ENCODE measurements at regions not wholly inside any gene's neighbourhood (a gene's known extent, or its start where the extent isn't known, plus 50 kb on each side); places are given as distances from the start of the nearest gene placed in this dataset.
A peak's percentile ranks its signal among the peaks of the same experiment; 100 is the strongest.

DNA sequence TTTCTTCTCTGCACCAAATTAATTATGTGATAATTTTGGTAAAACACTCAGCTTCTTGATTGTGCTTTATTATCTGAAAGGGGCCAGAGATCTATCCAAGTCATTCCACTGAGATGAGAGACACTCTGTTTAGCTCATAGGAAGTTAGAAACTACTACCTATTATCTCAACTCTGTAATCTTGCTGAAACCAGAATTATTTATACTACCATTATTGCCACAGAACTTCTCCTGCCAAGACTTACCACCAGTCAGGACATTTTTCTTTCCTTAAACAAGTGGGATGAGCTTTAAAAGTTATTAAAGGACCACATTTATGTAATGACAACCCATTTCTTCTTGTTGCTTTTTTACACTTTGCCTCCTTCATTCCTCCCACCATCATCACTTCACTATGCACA lies 855.6 kb upstream of the PIK3C3 start:
- TF ChIP-seq, protein P1, sequence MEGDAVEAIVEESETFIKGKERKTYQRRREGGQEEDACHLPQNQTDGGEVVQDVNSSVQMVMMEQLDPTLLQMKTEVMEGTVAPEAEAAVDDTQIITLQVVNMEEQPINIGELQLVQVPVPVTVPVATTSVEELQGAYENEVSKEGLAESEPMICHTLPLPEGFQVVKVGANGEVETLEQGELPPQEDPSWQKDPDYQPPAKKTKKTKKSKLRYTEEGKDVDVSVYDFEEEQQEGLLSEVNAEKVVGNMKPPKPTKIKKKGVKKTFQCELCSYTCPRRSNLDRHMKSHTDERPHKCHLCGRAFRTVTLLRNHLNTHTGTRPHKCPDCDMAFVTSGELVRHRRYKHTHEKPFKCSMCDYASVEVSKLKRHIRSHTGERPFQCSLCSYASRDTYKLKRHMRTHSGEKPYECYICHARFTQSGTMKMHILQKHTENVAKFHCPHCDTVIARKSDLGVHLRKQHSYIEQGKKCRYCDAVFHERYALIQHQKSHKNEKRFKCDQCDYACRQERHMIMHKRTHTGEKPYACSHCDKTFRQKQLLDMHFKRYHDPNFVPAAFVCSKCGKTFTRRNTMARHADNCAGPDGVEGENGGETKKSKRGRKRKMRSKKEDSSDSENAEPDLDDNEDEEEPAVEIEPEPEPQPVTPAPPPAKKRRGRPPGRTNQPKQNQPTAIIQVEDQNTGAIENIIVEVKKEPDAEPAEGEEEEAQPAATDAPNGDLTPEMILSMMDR (IDR thresholded peaks at IDR 0.05; ENCODE audit: unreplicated experiment): no peak
- DNase-seq (ENCODE audit: unreplicated experiment): no peak
- ChIA-PET CTCF (interaction anchor here (0.6 kb wide), 1 partner anchor 664 kb away, joined by 4 read pairs; no protein-coding TSS in a partner anchor), POLR2A (no interaction called here)
- intact Hi-C loops (cut with micrococcal nuclease): loop anchor here (5.0 to 10.0 kb wide), 8 partner anchors 232 to 1257 kb away; no protein-coding TSS in a partner anchor
- Mint-ChIP-seq H3K27ac (ENCODE audit: low read depth, unreplicated experiment) (no peak overlapping the region), H3K9me3 (ENCODE audit: unreplicated experiment) (peaks cover 10% of the 10 kb centered on the region), H3K27me3 (ENCODE audit: insufficient read depth, unreplicated experiment) (no peaks in the 10 kb centered on the region), H3K4me3 (ENCODE audit: unreplicated experiment) (no peak overlapping the region), H3K36me3 (ENCODE audit: insufficient read depth, unreplicated experiment) (no peaks in the 10 kb centered on the region), H3K4me1 (ENCODE audit: insufficient read depth, unreplicated experiment) (peaks cover 14% of the 10 kb centered on the region)
- BruUV-seq (replicated peaks): no TSS peak

DNA sequence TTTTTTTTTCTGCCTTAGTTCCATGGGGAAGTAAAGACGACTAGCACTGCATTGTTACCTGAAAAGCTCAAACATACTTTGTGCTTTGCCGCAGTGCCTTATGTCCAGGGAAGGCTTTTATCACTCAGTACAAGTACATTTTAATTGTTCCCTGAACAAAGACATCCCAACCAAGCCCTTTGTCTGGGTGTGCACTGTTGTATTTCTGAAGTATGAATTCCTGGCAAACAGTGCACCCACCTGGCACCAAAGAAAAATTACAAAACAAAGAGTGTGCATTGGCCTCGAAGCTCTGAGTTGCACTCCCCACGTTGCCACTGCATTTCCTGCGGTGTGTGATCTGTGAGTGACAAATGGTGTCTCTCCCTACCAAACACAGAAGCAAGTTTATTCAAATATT lies 858.5 kb upstream of the PIK3C3 start:
- intact Hi-C loops (cut with micrococcal nuclease): loop anchor here (1.0 to 10.0 kb wide), 10 partner anchors 229 to 1254 kb away; no protein-coding TSS in a partner anchor
- ChIA-PET POLR2A (no interaction called here), CTCF (interaction anchor here (0.5 to 1.2 kb wide), 13 partner anchors 11 to 1536 kb away, joined by 3 to 5 read pairs (median 3); no protein-coding TSS in a partner anchor)
- Mint-ChIP-seq H3K27ac (ENCODE audit: low read depth, unreplicated experiment) (no peak overlapping the region), H3K9me3 (ENCODE audit: unreplicated experiment) (peaks cover 6% of the 10 kb centered on the region), H3K36me3 (ENCODE audit: insufficient read depth, unreplicated experiment) (no peaks in the 10 kb centered on the region), H3K27me3 (ENCODE audit: insufficient read depth, unreplicated experiment) (no peaks in the 10 kb centered on the region), H3K4me3 (ENCODE audit: unreplicated experiment) (no peak overlapping the region), H3K4me1 (ENCODE audit: insufficient read depth, unreplicated experiment) (peaks cover 14% of the 10 kb centered on the region)
- TF ChIP-seq, protein P1 (IDR thresholded peaks at IDR 0.05; ENCODE audit: unreplicated experiment): peak; percentile 60
- BruUV-seq (replicated peaks): no TSS peak
- peak; percentile 60 for DNase-seq (ENCODE audit: unreplicated experiment)

DNA sequence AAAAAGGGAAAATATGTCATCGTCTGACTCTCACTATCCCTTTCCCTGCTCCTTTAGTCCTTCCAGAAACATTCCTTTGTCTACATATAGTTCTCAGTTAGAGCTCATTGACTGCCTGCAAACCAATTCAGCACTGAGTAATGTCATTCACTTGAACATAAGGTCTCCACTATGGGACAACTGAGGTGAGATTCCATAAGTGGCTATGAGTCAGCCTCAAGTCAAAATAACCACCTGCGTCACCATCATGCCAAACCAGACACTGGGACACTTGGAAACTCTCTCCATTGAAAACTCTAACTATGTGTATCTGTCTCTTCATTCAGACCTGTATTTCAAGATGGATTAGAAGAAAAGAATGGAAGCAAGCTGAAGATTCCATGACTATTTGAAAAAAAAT lies 878.0 kb upstream of the PIK3C3 start:
- no peaks in the 10 kb centered on the region for H3K9me3 Mint-ChIP-seq (ENCODE audit: unreplicated experiment)
- H3K4me1 Mint-ChIP-seq (ENCODE audit: insufficient read depth, unreplicated experiment): peaks cover 22% of the 10 kb centered on the region
- H3K4me3 Mint-ChIP-seq (ENCODE audit: unreplicated experiment): no peak overlapping the region
- no peaks in the 10 kb centered on the region for H3K36me3 Mint-ChIP-seq (ENCODE audit: insufficient read depth, unreplicated experiment)
- TF ChIP-seq, protein P1 (IDR thresholded peaks at IDR 0.05; ENCODE audit: unreplicated experiment): no peak
- BruUV-seq (replicated peaks): no TSS peak
- ChIA-PET POLR2A (no interaction called here), CTCF (interaction anchor here (0.7 kb wide), 1 partner anchor 1239 kb away, joined by 3 read pairs; no protein-coding TSS in a partner anchor)
- DNase-seq (ENCODE audit: unreplicated experiment): no peak
- no peak overlapping the region for H3K27ac Mint-ChIP-seq (ENCODE audit: low read depth, unreplicated experiment)
- no peaks in the 10 kb centered on the region for H3K27me3 Mint-ChIP-seq (ENCODE audit: insufficient read depth, unreplicated experiment)
- intact Hi-C loops (cut with micrococcal nuclease): no loop called here

DNA sequence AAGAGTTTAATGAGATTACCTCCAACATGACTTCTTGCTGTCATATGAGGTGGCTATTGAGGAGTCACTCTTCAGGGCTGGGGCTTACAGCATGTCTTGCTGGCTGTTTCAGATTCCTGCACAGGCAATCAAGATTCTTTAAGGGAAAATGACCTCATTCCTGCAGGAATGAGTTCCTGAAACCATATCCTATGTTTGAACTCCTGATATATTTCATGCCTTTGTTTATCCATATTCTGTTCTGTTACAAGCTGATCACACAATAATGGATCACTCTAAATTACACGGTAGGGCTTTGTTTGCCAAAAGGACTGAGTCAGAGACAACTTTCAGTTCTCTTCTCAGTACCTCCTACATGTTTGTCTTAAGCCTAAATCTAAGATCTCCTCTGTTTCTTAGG lies 879.8 kb upstream of the PIK3C3 start:
- Mint-ChIP-seq H3K27ac (ENCODE audit: low read depth, unreplicated experiment) (peak overlapping the region; percentile 66), H3K4me3 (ENCODE audit: unreplicated experiment) (no peak overlapping the region), H3K27me3 (ENCODE audit: insufficient read depth, unreplicated experiment) (no peaks in the 10 kb centered on the region), H3K4me1 (ENCODE audit: insufficient read depth, unreplicated experiment) (peaks cover 22% of the 10 kb centered on the region), H3K36me3 (ENCODE audit: insufficient read depth, unreplicated experiment) (no peaks in the 10 kb centered on the region), H3K9me3 (ENCODE audit: unreplicated experiment) (no peaks in the 10 kb centered on the region)
- TF ChIP-seq, protein P1 (IDR thresholded peaks at IDR 0.05; ENCODE audit: unreplicated experiment): no peak
- BruUV-seq (replicated peaks): no TSS peak
- DNase-seq (ENCODE audit: unreplicated experiment): peak; percentile 28
- intact Hi-C loops (cut with micrococcal nuclease): no loop called here
- CTCF ChIA-PET: no interaction called here
- POLR2A ChIA-PET: interaction anchor here (0.5 to 1.0 kb wide), 2 partner anchors 8 to 13 kb away, joined by 3 read pairs; no protein-coding TSS in a partner anchor

Data from MCF 10A (cell line).